ENCODE measurements at regions not wholly inside any gene's neighbourhood (a gene's known extent, or its start where the extent isn't known, plus 50 kb on each side); places are given as distances from the start of the nearest gene placed in this dataset.

GRCh38 chr22:25364281-25364680 is 144.8 kb downstream of the CRYBB2 start:
- TF ChIP-seq EZH2 (IDR thresholded peaks at IDR 0.05; ENCODE audit: low read length, unreplicated experiment) (no peak), CTCF (conservative IDR thresholded peaks at IDR 0.05; ENCODE audit: low read depth, low read length) (no peak), EZH2phosphoT487 (IDR thresholded peaks at IDR 0.05; ENCODE audit: borderline replicate concordance, low read length) (no peak)

Data from PC-3 (cell line).